DND-41 (cell line): ENCODE measurements at regions not wholly inside any gene's neighbourhood (a gene's known extent, or its start where the extent isn't known, plus 50 kb on each side); places are given as distances from the start of the nearest gene placed in this dataset.

Experiments used
- ATAC-seq: fragments of 200-7000 bp; cut with Tn5 transposase; 3 replicates; pipeline ENCODE4 v1.9.1; 2021; ENCODE audit warnings: low read depth; ENCODE audit not compliant: insufficient read depth
- DNase-seq: peaks from one replicate; pipeline ENCODE4 v3.0.0-alpha.2; 2020
- H2AFZ ChIP-seq: 2 replicates; pipeline ENCODE4 v1.6.0; 2012; ENCODE audit warnings: low read depth, low read length
- H3K27ac ChIP-seq: 2 replicates; pipeline ENCODE4 v1.5.1; 2012; ENCODE audit warnings: low read length, inconsistent platforms
- H3K27me3 ChIP-seq: fragments of 200-600 bp; sonication (generic); 2 replicates; pipeline ENCODE4 v1.6.0; 2012; ENCODE audit warnings: low read length, mild to moderate bottlenecking, inconsistent platforms; ENCODE audit not compliant: insufficient read depth, poor library complexity
- H3K36me3 ChIP-seq: 2 replicates; pipeline ENCODE4 v1.5.1; 2012; ENCODE audit warnings: low read length, inconsistent platforms; ENCODE audit not compliant: insufficient read depth
- H3K4me1 ChIP-seq: 2 replicates; pipeline ENCODE4 v1.5.1; 2012; ENCODE audit warnings: mild to moderate bottlenecking, low read length; ENCODE audit not compliant: insufficient read depth
- H3K4me2 ChIP-seq: 2 replicates; pipeline ENCODE4 v1.6.0; 2012; ENCODE audit warnings: mild to moderate bottlenecking, moderate library complexity, low read length, inconsistent platforms; ENCODE audit not compliant: insufficient read depth
- H3K4me3 ChIP-seq, 2 experiments: fragments of 200-600 bp in 1 of 2; shearing (Covaris generic) in 1 of 2; 2 replicates each; pipeline ENCODE4 v1.5.1; 2012 to 2016; ENCODE audit warnings: inconsistent platforms in 2 of 2, low read length in 2 of 2, mild to moderate bottlenecking in 2 of 2, low read depth in 1 of 2, moderate library complexity in 1 of 2
- H3K79me2 ChIP-seq: 2 replicates; pipeline ENCODE4 v1.6.0; 2012; ENCODE audit warnings: low read length, inconsistent platforms; ENCODE audit not compliant: insufficient read depth
- H3K9ac ChIP-seq: 2 replicates; pipeline ENCODE4 v1.6.0; 2012; ENCODE audit warnings: low read depth, mild to moderate bottlenecking, inconsistent platforms, low read length, moderate library complexity
- H3K9me3 ChIP-seq: 2 replicates; pipeline ENCODE4 v1.5.1; 2012; ENCODE audit warnings: low read length, moderate library complexity, mild to moderate bottlenecking, inconsistent platforms; ENCODE audit not compliant: insufficient read depth, severe bottlenecking
- H4K20me1 ChIP-seq: 2 replicates; pipeline ENCODE4 v1.6.0; 2012; ENCODE audit warnings: low read length; ENCODE audit not compliant: insufficient read depth
- CTCF ChIP-seq: IDR thresholded peaks from 2 replicates; pipeline ENCODE4 v1.5.1; 2012; ENCODE audit warnings: borderline replicate concordance, low read length, moderate library complexity, mild to moderate bottlenecking; ENCODE audit not compliant: poor library complexity, severe bottlenecking; ENCODE audit errors: extremely low read depth
- EZH2 ChIP-seq: IDR thresholded peaks from 3 replicates; pipeline ENCODE4 v1.6.1; 2012; ENCODE audit warnings: borderline replicate concordance, low read depth, mild to moderate bottlenecking, moderate library complexity, low read length, inconsistent platforms; ENCODE audit not compliant: severe bottlenecking

GRCh38 chr12:114996382-114996781 is 312.4 kb upstream of the TBX3 start:
- H3K79me2 ChIP-seq = no peaks in the 10 kb centered on the region
- no peaks in the 10 kb centered on the region for H4K20me1 ChIP-seq
- peaks cover 3% of the 10 kb centered on the region for H3K9me3 ChIP-seq
- H3K9ac ChIP-seq = no peak overlapping the region
- TF ChIP-seq EZH2 = no peak
- no peak for TF ChIP-seq CTCF
- DNase-seq = no peak
- no peak overlapping the region for H3K4me2 ChIP-seq
- H3K27me3 ChIP-seq = no peaks in the 10 kb centered on the region
- H3K4me1 ChIP-seq = no peaks in the 10 kb centered on the region
- H3K27ac ChIP-seq = no peak overlapping the region
- no peak for ATAC-seq
- no peaks in the 10 kb centered on the region for H3K36me3 ChIP-seq
- H3K4me3 ChIP-seq = no peak overlapping the region
- H2AFZ ChIP-seq = no peak overlapping the region

DNA sequence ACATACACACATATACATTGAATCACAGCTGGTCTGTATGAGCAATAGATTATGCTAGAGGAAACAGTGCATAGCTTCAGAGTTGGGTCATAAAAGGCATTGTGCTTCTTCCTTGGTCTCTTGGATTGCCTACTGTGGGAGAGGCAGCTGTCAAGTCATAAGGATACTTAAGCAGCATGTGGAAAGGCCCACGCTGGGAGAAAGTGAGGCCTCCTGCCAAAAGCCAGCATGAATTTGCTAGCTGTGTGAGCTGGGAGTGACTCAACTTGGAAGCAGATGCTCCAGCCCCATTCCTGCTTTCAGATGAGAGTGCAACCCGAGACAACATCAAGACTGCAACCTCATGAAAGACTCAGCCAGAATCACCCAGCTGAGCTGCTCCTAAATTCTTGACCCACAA is 311.9 kb upstream of the TBX3 start:
- Histone ChIP-seq H4K20me1 (no peaks in the 10 kb centered on the region), H2AFZ (no peak overlapping the region), H3K4me1 (no peaks in the 10 kb centered on the region), H3K27ac (no peak overlapping the region), H3K36me3 (no peaks in the 10 kb centered on the region), H3K79me2 (no peaks in the 10 kb centered on the region), H3K4me2 (no peak overlapping the region), H3K9me3 (peaks cover 3% of the 10 kb centered on the region), H3K4me3 (no peak overlapping the region), H3K9ac (no peak overlapping the region), H3K27me3 (no peaks in the 10 kb centered on the region)
- TF ChIP-seq EZH2 = no peak
- TF ChIP-seq CTCF = no peak
- no peak for DNase-seq
- ATAC-seq = no peak

- no peak for ATAC-seq
- no peaks in the 10 kb centered on the region for H4K20me1 ChIP-seq
Observed at GRCh38 chr12:114993165-114993564, 309.2 kb upstream of the TBX3 start.

More at GRCh38 chr12:114993165-114993564, 309.2 kb upstream of the TBX3 start:
- Histone ChIP-seq H3K27me3 (no peaks in the 10 kb centered on the region), H3K4me1 (no peaks in the 10 kb centered on the region), H3K4me2 (no peak overlapping the region), H3K4me3 (no peak overlapping the region), H2AFZ (no peak overlapping the region), H3K79me2 (no peaks in the 10 kb centered on the region), H3K36me3 (no peaks in the 10 kb centered on the region), H3K9me3 (peaks cover 3% of the 10 kb centered on the region), H3K9ac (no peak overlapping the region), H3K27ac (no peak overlapping the region)
- TF ChIP-seq CTCF (no peak), EZH2 (no peak)
- no peak for DNase-seq
